ENCODE measurements at regions not wholly inside any gene's neighbourhood (a gene's known extent, or its start where the extent isn't known, plus 50 kb on each side); places are given as distances from the start of the nearest gene placed in this dataset.

GRCh38 chr14:88962356-88962755 lies 137.9 kb downstream of the TTC8 start:
- TF ChIP-seq CTCF (conservative IDR thresholded peaks at IDR 0.05; ENCODE audit: low read length) (no peak), EZH2phosphoT487 (IDR thresholded peaks at IDR 0.05; ENCODE audit: borderline replicate concordance, low read depth, low read length) (no peak)
